Nephron (organoid): ENCODE measurements at regions not wholly inside any gene's neighbourhood (a gene's known extent, or its start where the extent isn't known, plus 50 kb on each side); places are given as distances from the start of the nearest gene placed in this dataset.

Source experiments
- H3K27ac Mint-ChIP-seq, 3 experiments: 2 replicates each; pipeline ENCODE4 v1.8.0; 2020; ENCODE audit warnings: mixed read lengths in 3 of 3, mild to moderate bottlenecking in 2 of 3, moderate library complexity in 1 of 3
- H3K27me3 Mint-ChIP-seq: 2 replicates; pipeline ENCODE4 v1.8.0; 2021; ENCODE audit warnings: low read depth, mild to moderate bottlenecking, moderate library complexity, mixed read lengths
- H3K36me3 Mint-ChIP-seq: 2 replicates; pipeline ENCODE4 v1.8.0; 2020; ENCODE audit warnings: low read depth, mixed read lengths
- H3K4me1 Mint-ChIP-seq: 2 replicates; pipeline ENCODE4 v1.8.0; 2020; ENCODE audit warnings: mixed read lengths
- H3K4me3 Mint-ChIP-seq, 3 experiments: 2 replicates each; pipeline ENCODE4 v1.8.0; 2020; ENCODE audit warnings: mild to moderate bottlenecking in 3 of 3, mixed read lengths in 3 of 3, moderate library complexity in 2 of 3
- H3K9me3 Mint-ChIP-seq: 2 replicates; pipeline ENCODE4 v1.8.0; 2020; ENCODE audit warnings: mixed read lengths
- TF ChIP-seq, protein P1 (sequence below), 3 experiments: fragments of 200-600 bp; sonication (generic); IDR thresholded peaks; one replicate each; pipeline ENCODE4 v1.5.0; 2021; ENCODE audit warnings: antibody characterized with exemption in 3 of 3; ENCODE audit not compliant: unreplicated experiment in 3 of 3

DNA sequence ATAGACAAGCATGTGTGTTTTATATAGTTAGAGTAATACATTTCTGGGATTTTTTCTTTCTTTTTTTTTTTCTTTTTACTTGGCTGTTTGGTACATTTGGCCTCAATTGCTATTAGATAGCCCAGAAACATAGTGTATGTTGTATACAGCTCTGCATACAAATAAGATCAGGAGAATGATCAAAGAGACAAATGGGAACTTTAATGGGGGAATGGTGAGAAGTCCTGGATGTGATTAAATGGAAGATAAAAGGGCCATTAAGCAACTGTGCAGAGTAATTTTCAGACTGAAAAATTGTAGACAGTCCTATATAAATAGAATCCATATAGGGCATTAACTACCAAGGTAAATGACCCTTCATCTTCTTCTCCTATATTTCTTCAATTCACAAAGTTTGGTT lies 575.6 kb downstream of the EBF1 start:
- H3K36me3 Mint-ChIP-seq, result no peaks in the 10 kb centered on the region
- no peaks in the 10 kb centered on the region for H3K27me3 Mint-ChIP-seq
- H3K4me1 Mint-ChIP-seq, result peaks cover 19% of the 10 kb centered on the region
- TF ChIP-seq, protein P1, sequence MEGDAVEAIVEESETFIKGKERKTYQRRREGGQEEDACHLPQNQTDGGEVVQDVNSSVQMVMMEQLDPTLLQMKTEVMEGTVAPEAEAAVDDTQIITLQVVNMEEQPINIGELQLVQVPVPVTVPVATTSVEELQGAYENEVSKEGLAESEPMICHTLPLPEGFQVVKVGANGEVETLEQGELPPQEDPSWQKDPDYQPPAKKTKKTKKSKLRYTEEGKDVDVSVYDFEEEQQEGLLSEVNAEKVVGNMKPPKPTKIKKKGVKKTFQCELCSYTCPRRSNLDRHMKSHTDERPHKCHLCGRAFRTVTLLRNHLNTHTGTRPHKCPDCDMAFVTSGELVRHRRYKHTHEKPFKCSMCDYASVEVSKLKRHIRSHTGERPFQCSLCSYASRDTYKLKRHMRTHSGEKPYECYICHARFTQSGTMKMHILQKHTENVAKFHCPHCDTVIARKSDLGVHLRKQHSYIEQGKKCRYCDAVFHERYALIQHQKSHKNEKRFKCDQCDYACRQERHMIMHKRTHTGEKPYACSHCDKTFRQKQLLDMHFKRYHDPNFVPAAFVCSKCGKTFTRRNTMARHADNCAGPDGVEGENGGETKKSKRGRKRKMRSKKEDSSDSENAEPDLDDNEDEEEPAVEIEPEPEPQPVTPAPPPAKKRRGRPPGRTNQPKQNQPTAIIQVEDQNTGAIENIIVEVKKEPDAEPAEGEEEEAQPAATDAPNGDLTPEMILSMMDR (IDR thresholded peaks at IDR 0.05; ENCODE audit: unreplicated experiment in 3 of 3), result no peak
- H3K9me3 Mint-ChIP-seq, result no peaks in the 10 kb centered on the region
- no peak overlapping the region for H3K4me3 Mint-ChIP-seq
- no peak overlapping the region for H3K27ac Mint-ChIP-seq

GRCh38 chr5:158522776-158523175 lies 576.9 kb downstream of the EBF1 start:
- no peaks in the 10 kb centered on the region for H3K27me3 Mint-ChIP-seq
- no peaks in the 10 kb centered on the region for H3K9me3 Mint-ChIP-seq
- no peaks in the 10 kb centered on the region for H3K36me3 Mint-ChIP-seq
- peaks cover 19% of the 10 kb centered on the region for H3K4me1 Mint-ChIP-seq
- TF ChIP-seq, protein P1 (IDR thresholded peaks at IDR 0.05; ENCODE audit: unreplicated experiment in 3 of 3), result no peak
- H3K27ac Mint-ChIP-seq, result peak overlapping the region; percentile 56 to 74 (median 56)
- H3K4me3 Mint-ChIP-seq, result no peak overlapping the region

DNA sequence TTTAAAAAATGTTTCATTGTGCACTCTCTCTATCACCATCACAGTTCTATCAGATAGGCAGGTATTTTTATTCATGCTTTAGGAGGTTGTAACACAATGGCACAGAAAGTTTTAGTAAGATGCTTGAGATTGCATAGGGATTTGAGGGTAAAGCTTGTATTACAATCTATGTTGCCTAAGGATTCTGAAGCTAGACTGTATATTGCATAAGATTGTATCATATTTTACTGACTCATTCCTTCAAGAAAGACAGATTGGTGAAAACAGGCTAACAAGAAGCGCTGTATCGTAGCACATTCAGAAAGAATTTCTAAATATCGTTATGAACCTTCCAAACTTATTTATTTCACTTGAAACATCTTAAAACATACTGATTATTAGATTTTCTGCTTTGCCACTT lies 577.7 kb downstream of the EBF1 start:
- Mint-ChIP-seq H3K4me3 (no peak overlapping the region), H3K9me3 (no peaks in the 10 kb centered on the region), H3K27me3 (no peaks in the 10 kb centered on the region), H3K4me1 (peaks cover 19% of the 10 kb centered on the region), H3K36me3 (no peaks in the 10 kb centered on the region), H3K27ac (peak overlapping the region in 1 of 3 experiments; percentile 56)
- TF ChIP-seq, protein P1 (IDR thresholded peaks at IDR 0.05; ENCODE audit: unreplicated experiment in 3 of 3), result no peak

GRCh38 chr5:158519433-158520021 lies 580.2 kb downstream of the EBF1 start:
- TF ChIP-seq, protein P1 (IDR thresholded peaks at IDR 0.05; ENCODE audit: unreplicated experiment in 3 of 3), result no peak
- Mint-ChIP-seq H3K9me3 (no peaks in the 10 kb centered on the region), H3K27ac (no peak overlapping the region), H3K27me3 (peaks cover 3% of the 10 kb centered on the region), H3K36me3 (no peaks in the 10 kb centered on the region), H3K4me3 (no peak overlapping the region), H3K4me1 (peaks cover 13% of the 10 kb centered on the region)

- Mint-ChIP-seq H3K9me3 (no peaks in the 10 kb centered on the region), H3K4me3 (no peak overlapping the region), H3K27ac (no peak overlapping the region), H3K4me1 (no peaks in the 10 kb centered on the region), H3K27me3 (peaks cover 6% of the 10 kb centered on the region), H3K36me3 (no peaks in the 10 kb centered on the region)
- TF ChIP-seq, protein P1 (IDR thresholded peaks at IDR 0.05; ENCODE audit: unreplicated experiment in 3 of 3), result no peak
Observed at GRCh38 chr5:158516521-158516920, 583.2 kb downstream of the EBF1 start.

GRCh38 chr5:158514986-158515359 lies 584.7 kb downstream of the EBF1 start:
- Mint-ChIP-seq H3K4me3 (no peak overlapping the region), H3K4me1 (no peaks in the 10 kb centered on the region), H3K9me3 (no peaks in the 10 kb centered on the region), H3K36me3 (no peaks in the 10 kb centered on the region), H3K27me3 (peaks cover 6% of the 10 kb centered on the region), H3K27ac (no peak overlapping the region)
- TF ChIP-seq, protein P1 (IDR thresholded peaks at IDR 0.05; ENCODE audit: unreplicated experiment in 3 of 3), result no peak
